Hepatocyte (in vitro differentiated cells): ENCODE measurements at regions not wholly inside any gene's neighbourhood (a gene's known extent, or its start where the extent isn't known, plus 50 kb on each side); places are given as distances from the start of the nearest gene placed in this dataset.

ENCODE experiments used
- DNase-seq: peaks from one replicate; pipeline ENCODE4 v3.0.0-alpha.2; 2016; ENCODE audit warnings: low spot score
- H2AFZ ChIP-seq: fragments of 200-600 bp; sonication (generic); 2 replicates; pipeline ENCODE4 v1.6.0; 2016; ENCODE audit warnings: antibody characterized with exemption, mild to moderate bottlenecking
- H3K27ac ChIP-seq: fragments of 200-600 bp; sonication (generic); 2 replicates; pipeline ENCODE4 v1.5.1; 2016; ENCODE audit warnings: mild to moderate bottlenecking
- H3K27me3 ChIP-seq: fragments of 200-600 bp; sonication (generic); 2 replicates; pipeline ENCODE4 v1.6.1; 2016
- H3K36me3 ChIP-seq: fragments of 200-600 bp; sonication (generic); replicated peaks from 2 replicates; pipeline ENCODE4 v1.5.1; 2016; ENCODE audit warnings: low read depth; ENCODE audit not compliant: insufficient read depth
- H3K4me1 ChIP-seq: fragments of 200-600 bp; sonication (generic); 2 replicates; pipeline ENCODE4 v1.5.1; 2016; ENCODE audit warnings: mild to moderate bottlenecking, moderate library complexity; ENCODE audit not compliant: insufficient read depth
- H3K4me2 ChIP-seq: fragments of 200-600 bp; sonication (generic); 2 replicates; pipeline ENCODE4 v1.6.0; 2016
- H3K4me3 ChIP-seq: fragments of 200-600 bp; sonication (generic); 2 replicates; pipeline ENCODE4 v1.5.1; 2016; ENCODE audit warnings: mild to moderate bottlenecking
- H3K79me2 ChIP-seq: fragments of 200-600 bp; sonication (generic); 2 replicates; pipeline ENCODE4 v1.6.0; 2017; ENCODE audit warnings: mild to moderate bottlenecking
- H3K9me2 ChIP-seq: fragments of 200-600 bp; sonication (generic); replicated peaks from 2 replicates; pipeline ENCODE4 v1.6.0; 2017; ENCODE audit warnings: mild to moderate bottlenecking; ENCODE audit not compliant: insufficient read depth
- H3K9me3 ChIP-seq: fragments of 200-600 bp; sonication (generic); 2 replicates; pipeline ENCODE4 v1.5.1; 2016; ENCODE audit warnings: low read depth, mild to moderate bottlenecking
- H4K20me1 ChIP-seq: fragments of 200-600 bp; sonication (generic); 2 replicates; pipeline ENCODE4 v1.6.0; 2016; ENCODE audit warnings: mild to moderate bottlenecking; ENCODE audit not compliant: insufficient read depth, poor library complexity, severe bottlenecking
- CTCF ChIP-seq: fragments of 200-600 bp; sonication (generic); IDR thresholded peaks from 2 replicates; pipeline ENCODE4 v1.5.1; 2016; ENCODE audit warnings: antibody characterized with exemption, mild to moderate bottlenecking; ENCODE audit not compliant: poor library complexity
- EZH2 ChIP-seq: fragments of 200-600 bp; sonication (generic); IDR thresholded peaks from 2 replicates; pipeline ENCODE4 v1.6.1; 2016; ENCODE audit warnings: antibody characterized with exemption, mild to moderate bottlenecking, borderline replicate concordance
- EZH2phosphoT487 ChIP-seq: fragments of 200-600 bp; sonication (generic); IDR thresholded peaks from one replicate; pipeline ENCODE4 v1.6.1; 2018; ENCODE audit warnings: antibody characterized with exemption, mild to moderate bottlenecking, low read depth, moderate library complexity; ENCODE audit not compliant: unreplicated experiment, severe bottlenecking
- WGBS: methylation state at CpG from one replicate; pipeline ENCODE4 v1.1.6; 2016; ENCODE audit warnings: low lambda C conversion rate; ENCODE audit errors: missing lambda C conversion rate; 5-methylcytosine and 5-hydroxymethylcytosine counted together

DNA sequence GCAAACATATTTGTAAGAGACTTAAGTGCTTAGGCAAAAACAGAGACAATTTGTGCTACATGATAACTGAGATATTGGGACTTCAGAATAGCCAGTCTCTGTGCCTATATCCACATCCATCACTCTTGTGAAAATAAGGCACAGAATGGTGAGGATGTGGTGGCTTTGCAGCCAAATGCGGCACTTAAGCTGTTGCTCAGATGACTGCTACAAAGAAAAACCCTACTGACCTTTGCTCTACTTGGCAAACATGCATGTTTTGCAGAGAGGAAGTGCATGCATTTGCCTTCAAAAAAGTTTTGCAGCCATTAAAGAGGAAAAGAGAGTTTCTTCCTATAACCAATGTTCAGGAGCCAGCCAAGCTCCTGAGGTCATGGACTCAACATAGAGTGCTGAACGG lies 675.0 kb upstream of the KIRREL3 start:
- WGBS = 53% methylated on average over 2 of the region's 2 CpGs
- no peaks in the 10 kb centered on the region for H3K9me2 ChIP-seq
- no peak overlapping the region for H3K4me3 ChIP-seq
- H2AFZ ChIP-seq = no peak overlapping the region
- no peaks in the 10 kb centered on the region for H3K4me1 ChIP-seq
- TF ChIP-seq CTCF (no peak), EZH2 (no peak), EZH2phosphoT487 (no peak)
- peak overlapping the region; percentile 13 for H3K4me2 ChIP-seq
- no peaks in the 10 kb centered on the region for H3K9me3 ChIP-seq
- no peaks in the 10 kb centered on the region for H3K36me3 ChIP-seq
- peak; percentile 7 for DNase-seq
- H3K79me2 ChIP-seq = no peaks in the 10 kb centered on the region
- H3K27ac ChIP-seq = no peak overlapping the region
- H3K27me3 ChIP-seq = no peaks in the 10 kb centered on the region
- H4K20me1 ChIP-seq = no peaks in the 10 kb centered on the region

- 77% methylated on average over 2 of the region's 2 CpGs for WGBS
- Histone ChIP-seq H4K20me1 (no peaks in the 10 kb centered on the region), H3K4me3 (no peak overlapping the region), H3K9me3 (no peaks in the 10 kb centered on the region), H2AFZ (no peak overlapping the region), H3K9me2 (no peaks in the 10 kb centered on the region), H3K27ac (no peak overlapping the region), H3K4me1 (no peaks in the 10 kb centered on the region), H3K79me2 (no peaks in the 10 kb centered on the region), H3K36me3 (no peaks in the 10 kb centered on the region), H3K27me3 (no peaks in the 10 kb centered on the region), H3K4me2 (no peak overlapping the region)
- no peak for DNase-seq
- TF ChIP-seq EZH2phosphoT487 (no peak), CTCF (no peak)
Measured at GRCh38 chr11:127674754-127675153, 674.2 kb upstream of the KIRREL3 start.

DNA sequence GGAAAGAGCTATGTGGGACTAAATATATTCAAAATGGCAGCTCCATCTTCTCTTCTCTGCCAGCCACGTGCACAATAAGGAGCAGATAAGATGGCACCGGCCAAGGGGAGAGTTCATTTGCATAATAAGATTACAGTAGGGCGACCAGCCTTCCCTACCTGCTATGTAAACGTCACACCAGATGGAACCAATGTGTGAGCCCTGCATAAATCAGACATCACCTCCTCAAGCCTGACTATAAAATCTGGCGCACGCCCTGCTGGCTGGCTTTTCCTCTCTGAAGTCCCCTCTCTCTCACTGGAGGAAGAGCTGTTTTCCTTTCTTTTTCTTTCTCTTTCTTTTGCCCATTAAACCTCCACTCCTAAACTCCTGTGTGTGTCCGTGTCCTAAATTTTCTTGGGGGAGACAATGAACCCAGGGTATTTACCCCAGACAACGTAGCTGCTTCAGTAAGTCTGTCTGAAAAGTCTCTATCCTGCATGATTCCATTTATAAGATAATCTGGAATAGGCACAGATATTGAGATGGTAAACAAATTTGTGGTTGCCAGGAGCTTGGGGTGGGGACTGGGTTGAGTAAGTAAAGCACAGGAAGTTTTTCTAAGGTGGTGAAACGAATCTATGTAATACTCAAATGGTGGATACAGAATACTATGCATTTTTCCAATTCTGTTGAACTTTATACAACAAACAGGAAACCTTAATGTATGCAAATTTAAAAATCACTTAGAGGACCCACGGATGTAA lies 670.0 kb upstream of the KIRREL3 start:
- TF ChIP-seq EZH2 (no peak), CTCF (no peak), EZH2phosphoT487 (no peak)
- Histone ChIP-seq H4K20me1 (no peaks in the 10 kb centered on the region), H3K27ac (no peak overlapping the region), H3K4me2 (peak overlapping the region; percentile 19), H3K9me2 (no peaks in the 10 kb centered on the region), H3K79me2 (no peaks in the 10 kb centered on the region), H3K27me3 (no peaks in the 10 kb centered on the region), H3K4me1 (no peaks in the 10 kb centered on the region), H2AFZ (no peak overlapping the region), H3K4me3 (no peak overlapping the region), H3K9me3 (no peaks in the 10 kb centered on the region), H3K36me3 (no peaks in the 10 kb centered on the region)
- DNase-seq = peak; percentile 20
- WGBS = 58% methylated on average over 10 of the region's 10 CpGs
